ENCODE measurements at regions not wholly inside any gene's neighbourhood (a gene's known extent, or its start where the extent isn't known, plus 50 kb on each side); places are given as distances from the start of the nearest gene placed in this dataset.

DNA sequence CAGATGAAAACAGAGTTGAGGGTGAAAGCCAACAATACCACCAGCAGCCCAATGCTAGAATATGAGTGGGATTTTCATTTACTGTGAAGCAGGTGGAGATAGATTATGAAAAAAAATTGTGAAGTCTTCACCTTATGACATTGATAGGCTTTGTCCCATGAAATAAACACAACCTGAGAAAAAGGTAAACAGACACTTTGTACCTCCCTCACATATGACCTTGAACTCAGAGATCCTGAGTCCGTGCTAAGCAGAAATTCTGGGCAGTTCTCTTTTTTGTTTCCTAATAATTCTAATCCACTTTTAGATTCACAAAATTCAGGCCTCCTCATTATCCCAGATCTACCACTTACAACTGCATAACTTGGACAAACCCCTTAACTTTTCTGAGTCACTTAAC is 127.3 kb upstream of the RORB start:
- TF ChIP-seq CTCF (IDR thresholded peaks at IDR 0.05): no peak
- no peak for TF ChIP-seq POLR2A (IDR thresholded peaks at IDR 0.05)
- TF ChIP-seq EP300 (IDR thresholded peaks at IDR 0.05): no peak

Measured in stomach (tissue), 4 donors.